22Rv1 (cell line): ENCODE measurements at regions not wholly inside any gene's neighbourhood (a gene's known extent, or its start where the extent isn't known, plus 50 kb on each side); places are given as distances from the start of the nearest gene placed in this dataset.
"Not testable (repeated sequence)": the region's sequence is repeated elsewhere in the genome, so short reads cannot be mapped to it uniquely, and the experiment has no call there.

Experiments
- H3K27ac ChIP-seq: fragments of 450-650 bp; 2 replicates; pipeline ENCODE4 v1.5.1; 2017
- ZFX ChIP-seq: fragments of 450-650 bp; IDR thresholded peaks from 2 replicates; pipeline ENCODE4 v1.6.1; 2017; ENCODE audit warnings: antibody characterized with exemption, borderline replicate concordance
- TF ChIP-seq, protein P1 (sequence below): fragments of 450-650 bp; IDR thresholded peaks from 2 replicates; pipeline ENCODE4 v1.5.1; 2017; ENCODE audit warnings: mild to moderate bottlenecking

DNA sequence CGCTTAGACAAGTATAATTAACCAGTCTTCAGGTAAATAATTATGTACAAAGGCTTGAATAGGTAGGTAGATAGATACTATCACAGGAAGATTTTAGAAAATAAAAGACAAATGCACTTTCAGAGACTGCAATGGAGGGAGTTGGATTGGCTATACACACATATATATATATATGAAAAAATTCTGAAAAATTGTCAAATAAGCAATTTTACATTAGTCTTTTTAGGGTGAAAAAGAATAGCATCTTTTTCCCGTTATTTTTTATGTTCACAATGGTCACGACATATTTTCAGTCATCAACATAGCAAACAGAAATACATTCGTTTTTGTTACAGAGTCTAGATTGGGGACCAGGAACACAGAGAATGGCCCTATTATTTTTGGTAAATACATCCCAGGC, 385.9 kb upstream of the ACTRT1 start:
- H3K27ac ChIP-seq, result no peak overlapping the region
- no peak for TF ChIP-seq ZFX
- TF ChIP-seq, protein P1, sequence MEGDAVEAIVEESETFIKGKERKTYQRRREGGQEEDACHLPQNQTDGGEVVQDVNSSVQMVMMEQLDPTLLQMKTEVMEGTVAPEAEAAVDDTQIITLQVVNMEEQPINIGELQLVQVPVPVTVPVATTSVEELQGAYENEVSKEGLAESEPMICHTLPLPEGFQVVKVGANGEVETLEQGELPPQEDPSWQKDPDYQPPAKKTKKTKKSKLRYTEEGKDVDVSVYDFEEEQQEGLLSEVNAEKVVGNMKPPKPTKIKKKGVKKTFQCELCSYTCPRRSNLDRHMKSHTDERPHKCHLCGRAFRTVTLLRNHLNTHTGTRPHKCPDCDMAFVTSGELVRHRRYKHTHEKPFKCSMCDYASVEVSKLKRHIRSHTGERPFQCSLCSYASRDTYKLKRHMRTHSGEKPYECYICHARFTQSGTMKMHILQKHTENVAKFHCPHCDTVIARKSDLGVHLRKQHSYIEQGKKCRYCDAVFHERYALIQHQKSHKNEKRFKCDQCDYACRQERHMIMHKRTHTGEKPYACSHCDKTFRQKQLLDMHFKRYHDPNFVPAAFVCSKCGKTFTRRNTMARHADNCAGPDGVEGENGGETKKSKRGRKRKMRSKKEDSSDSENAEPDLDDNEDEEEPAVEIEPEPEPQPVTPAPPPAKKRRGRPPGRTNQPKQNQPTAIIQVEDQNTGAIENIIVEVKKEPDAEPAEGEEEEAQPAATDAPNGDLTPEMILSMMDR, result no peak

DNA sequence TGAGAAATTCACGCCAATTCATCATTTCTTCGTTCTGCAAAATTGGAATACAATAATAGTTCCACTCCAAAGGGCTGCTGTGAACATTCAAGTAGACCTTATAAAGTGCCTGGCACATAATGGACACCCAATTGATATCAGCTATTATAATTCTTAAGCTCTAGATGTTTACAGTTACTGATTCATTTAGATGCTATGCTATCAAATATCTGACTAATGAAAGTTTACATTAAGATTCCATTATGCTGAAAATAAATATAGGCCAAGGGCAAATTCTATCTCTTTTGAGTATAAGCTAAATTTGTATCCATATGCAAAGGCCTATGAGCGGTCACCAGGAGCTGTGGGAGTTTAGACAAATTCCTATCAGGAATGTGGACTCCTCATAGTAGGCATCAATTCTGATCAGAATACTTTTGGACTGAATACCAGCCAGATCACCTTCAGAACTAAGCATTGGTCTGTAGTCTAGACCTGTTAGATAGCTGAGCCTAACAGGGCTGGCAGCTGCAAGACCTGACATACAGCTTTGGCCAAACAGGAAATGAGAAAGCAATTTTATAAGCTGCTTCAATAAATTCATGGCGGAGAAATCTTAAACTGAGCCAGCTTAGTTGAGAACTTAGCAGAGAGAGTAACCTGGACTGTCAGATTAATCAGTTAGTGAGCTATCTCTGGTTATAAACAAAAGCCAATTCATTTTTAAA, 384.3 kb upstream of the ACTRT1 start:
- TF ChIP-seq ZFX, result no peak
- TF ChIP-seq, protein P1, result no peak
- no peak overlapping the region for H3K27ac ChIP-seq

DNA sequence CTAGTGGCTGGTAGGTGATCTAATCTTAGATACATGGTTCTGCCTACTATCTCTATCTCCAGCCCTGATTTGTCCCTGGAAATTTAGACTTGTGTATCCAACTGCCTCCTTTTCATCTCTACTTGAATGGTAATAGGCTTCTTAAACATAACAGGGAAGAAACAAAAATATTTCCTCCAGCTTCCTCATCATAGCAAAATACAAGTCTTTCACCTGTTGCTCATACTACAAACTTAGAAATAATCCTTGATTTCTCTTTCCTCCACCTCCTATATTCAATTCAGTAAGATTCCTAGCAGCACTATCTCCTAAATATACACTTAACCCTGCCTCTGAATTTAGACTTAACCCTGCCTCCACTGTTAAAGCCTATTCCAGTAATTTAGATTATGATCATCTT, 373.3 kb upstream of the ACTRT1 start:
- H3K27ac ChIP-seq, result no peak overlapping the region
- TF ChIP-seq, protein P1, result no peak
- no peak for TF ChIP-seq ZFX

DNA sequence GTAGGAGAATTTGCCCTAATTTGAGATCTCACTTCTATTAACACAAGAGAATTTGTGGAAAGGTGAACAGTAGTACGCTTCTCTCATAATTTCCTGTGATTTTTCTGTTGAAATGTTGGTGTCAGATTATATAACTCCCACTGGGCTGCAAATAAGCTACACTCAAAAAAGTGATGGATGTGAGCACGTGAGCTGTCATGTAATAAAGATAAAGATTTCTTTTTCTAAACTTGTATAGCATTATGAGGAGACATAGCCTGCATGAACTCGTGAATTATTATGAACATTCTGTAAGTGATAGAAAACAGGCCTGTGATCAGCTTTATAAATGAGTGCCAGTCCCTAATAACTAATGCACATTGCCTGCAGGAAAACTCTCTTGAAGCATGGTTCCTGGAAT, 356.6 kb upstream of the ACTRT1 start:
- H3K27ac ChIP-seq, result no peak overlapping the region
- TF ChIP-seq ZFX, result no peak
- TF ChIP-seq, protein P1, result no peak

DNA sequence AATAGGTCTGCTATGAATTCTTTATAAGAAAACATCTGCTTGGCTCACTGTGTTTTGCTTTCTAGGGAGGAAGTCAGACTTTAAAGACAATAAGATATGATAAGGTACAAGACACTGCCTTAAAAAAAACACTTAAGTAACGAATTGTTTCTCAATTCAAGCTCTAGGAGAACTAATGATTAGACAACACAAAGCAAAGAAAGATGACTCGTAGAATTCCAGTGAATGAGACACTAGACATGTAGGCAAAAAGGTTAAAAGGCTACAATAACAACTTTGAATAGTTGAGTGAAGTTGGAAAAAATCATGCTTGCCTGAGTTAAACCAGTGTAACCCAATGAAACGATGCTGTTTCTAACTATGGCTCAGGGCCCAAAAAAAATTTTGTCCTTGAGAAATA, 344.4 kb upstream of the ACTRT1 start:
- H3K27ac ChIP-seq, result no peak overlapping the region
- TF ChIP-seq ZFX, result no peak
- TF ChIP-seq, protein P1, result no peak

DNA sequence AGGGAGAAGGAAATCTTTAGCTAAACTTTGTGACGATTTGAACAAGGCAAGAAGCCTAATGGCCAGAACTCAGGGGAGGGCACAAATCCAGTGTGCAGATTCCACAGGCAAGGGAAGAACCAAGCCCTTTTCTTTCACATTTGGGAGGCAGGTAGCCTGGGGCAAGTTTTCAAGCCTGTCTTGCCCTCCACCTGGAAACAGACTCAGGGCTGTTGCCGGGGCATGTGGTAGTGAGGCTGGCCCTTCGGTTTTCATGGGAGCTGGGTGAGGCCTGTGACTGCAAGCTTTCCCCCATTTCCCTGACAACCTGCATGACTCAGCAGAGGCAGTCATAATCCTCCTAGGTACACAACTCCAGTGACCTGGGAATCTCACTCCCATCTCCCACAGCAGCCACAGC, 331.6 kb upstream of the ACTRT1 start:
- not testable (repeated sequence) for H3K27ac ChIP-seq

DNA sequence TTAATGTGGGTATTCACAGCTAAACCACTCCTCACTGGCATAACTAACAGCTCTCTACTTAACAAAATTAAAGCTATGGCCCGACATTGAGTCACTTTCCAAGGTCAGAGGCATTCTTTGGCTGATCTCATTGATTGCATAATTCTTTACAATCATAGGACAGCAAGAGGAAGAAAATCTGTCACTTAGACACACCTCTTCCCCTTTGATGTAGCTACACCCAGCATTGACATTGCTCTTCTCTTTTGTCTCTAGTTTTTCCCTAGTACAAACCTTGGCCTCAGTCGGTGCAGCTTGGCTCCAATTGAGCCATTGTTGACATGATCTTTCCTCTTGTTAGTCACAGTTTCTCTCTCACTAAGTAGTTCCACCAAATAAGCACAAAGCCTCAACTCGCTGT, 313.3 kb upstream of the ACTRT1 start:
- no peak overlapping the region for H3K27ac ChIP-seq
- TF ChIP-seq, protein P1, result no peak

DNA sequence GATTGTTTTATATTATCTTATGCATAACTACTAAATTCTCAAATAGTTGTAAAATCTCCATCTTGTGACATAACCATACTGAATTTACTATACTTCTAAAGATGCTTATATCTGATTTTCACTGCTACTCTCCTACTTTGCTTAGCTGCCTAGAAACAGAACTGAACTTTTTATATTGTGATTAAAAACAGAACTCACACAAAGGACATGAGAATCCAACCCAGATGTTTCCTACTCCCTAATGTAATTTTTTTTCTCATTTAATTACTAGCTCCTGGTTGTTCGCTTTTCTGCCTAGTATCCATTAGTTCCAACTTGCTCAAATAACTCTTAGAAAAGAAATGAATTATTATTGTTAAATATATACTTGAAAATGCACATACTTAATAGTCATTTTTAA, 283.5 kb upstream of the ACTRT1 start:
- H3K27ac ChIP-seq, result no peak overlapping the region
- TF ChIP-seq, protein P1, result no peak
- no peak for TF ChIP-seq ZFX
